SU-DHL-6 (cell line): ENCODE measurements at regions not wholly inside any gene's neighbourhood (a gene's known extent, or its start where the extent isn't known, plus 50 kb on each side); places are given as distances from the start of the nearest gene placed in this dataset.

Experiments
- H2AFZ ChIP-seq: fragments of 200-600 bp; sonication (generic); 2 replicates; pipeline ENCODE4 v1.6.1; 2014; ENCODE audit warnings: low read depth, mild to moderate bottlenecking, moderate library complexity, mixed read lengths, antibody characterized with exemption, low read length; ENCODE audit not compliant: severe bottlenecking
- H3F3A ChIP-seq: fragments of 200-600 bp; shearing (Covaris generic); 2 replicates; pipeline ENCODE4 v1.6.0; 2016; ENCODE audit warnings: antibody characterized with exemption, mild to moderate bottlenecking; ENCODE audit not compliant: insufficient read depth
- H3K27ac ChIP-seq: fragments of 200-600 bp; sonication (generic); 2 replicates; pipeline ENCODE4 v1.5.1; 2016; ENCODE audit warnings: low read depth, mild to moderate bottlenecking, low read length, moderate library complexity, mixed read lengths
- H3K27me3 ChIP-seq: fragments of 200-600 bp; sonication (generic), shearing (Covaris generic); 2 replicates; pipeline ENCODE4 v1.6.0; 2014; ENCODE audit warnings: mild to moderate bottlenecking, low read length
- H3K36me3 ChIP-seq: fragments of 200-600 bp; sonication (generic); 2 replicates; pipeline ENCODE4 v1.6.1; 2014; ENCODE audit warnings: mild to moderate bottlenecking, low read length, mixed read lengths
- H3K4me2 ChIP-seq: fragments of 300-600, 200-600 bp; shearing (Covaris generic), sonication (generic); 2 replicates; pipeline ENCODE4 v1.6.0; 2014; ENCODE audit warnings: low read length, low read depth, mild to moderate bottlenecking; ENCODE audit not compliant: poor library complexity, severe bottlenecking
- H3K4me3 ChIP-seq: fragments of 200-600 bp; sonication (generic); 2 replicates; pipeline ENCODE4 v1.5.1; 2014; ENCODE audit warnings: antibody characterized with exemption, low read length, mild to moderate bottlenecking, mixed read lengths; ENCODE audit not compliant: insufficient read depth, poor library complexity, severe bottlenecking
- H3K79me2 ChIP-seq: fragments of 200-600 bp; sonication (generic); 2 replicates; pipeline ENCODE4 v1.6.1; 2014; ENCODE audit warnings: mild to moderate bottlenecking, low read length, moderate library complexity; ENCODE audit not compliant: insufficient read depth
- H3K9ac ChIP-seq: fragments of 200-600 bp; sonication (generic); 2 replicates; pipeline ENCODE4 v1.7.0; 2014; ENCODE audit warnings: mild to moderate bottlenecking, low read length
- H3K9me2 ChIP-seq: fragments of 200-600 bp; sonication (generic); replicated peaks from 2 replicates; pipeline ENCODE4 v1.6.1; 2014; ENCODE audit warnings: low read length; ENCODE audit not compliant: insufficient read depth
- H3K9me3 ChIP-seq: fragments of 200-600 bp; sonication (generic); 2 replicates; pipeline ENCODE4 v1.6.1; 2014; ENCODE audit warnings: low read length, mixed read lengths; ENCODE audit not compliant: insufficient read depth
- H4K20me1 ChIP-seq: fragments of 200-600 bp; sonication (generic); 2 replicates; pipeline ENCODE4 v1.6.1; 2014; ENCODE audit warnings: low read depth, mild to moderate bottlenecking, antibody characterized with exemption, low read length, moderate library complexity, mixed read lengths
- EZH2phosphoT487 ChIP-seq: fragments of 200-600 bp; sonication (generic), shearing (Covaris generic); conservative IDR thresholded peaks from 2 replicates; pipeline ENCODE4 v1.6.1; 2018; ENCODE audit warnings: mild to moderate bottlenecking, antibody characterized with exemption, low read length, moderate library complexity, mixed read lengths
- TF ChIP-seq, protein P1 (sequence below): fragments of 200-600 bp; sonication (generic); IDR thresholded peaks from one replicate; pipeline ENCODE4 v1.5.1; 2017; ENCODE audit warnings: antibody characterized with exemption, mild to moderate bottlenecking, low read length, moderate library complexity; ENCODE audit not compliant: insufficient read depth, poor library complexity, severe bottlenecking

DNA sequence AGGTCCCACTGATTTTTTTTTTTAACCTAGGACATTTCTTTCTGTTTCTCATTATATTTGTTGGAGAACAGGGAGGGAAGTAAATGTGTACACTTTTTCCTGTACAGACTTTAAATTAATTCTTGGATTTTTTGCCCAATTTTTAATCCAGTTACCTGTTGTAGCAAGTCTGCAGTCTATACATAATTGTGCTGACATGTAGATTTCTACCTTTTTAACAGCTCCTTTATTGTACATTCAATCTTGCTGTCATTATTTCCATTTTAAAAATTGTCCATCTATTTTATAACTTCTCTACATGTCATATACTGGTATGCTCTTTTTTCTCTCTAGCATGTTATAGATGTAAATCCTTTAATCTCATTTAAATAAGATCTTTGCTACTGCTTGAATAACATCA is 1838.7 kb upstream of the CDH9 start:
- Histone ChIP-seq H4K20me1 (no peaks in the 10 kb centered on the region), H3K4me3 (no peak overlapping the region), H3K9ac (no peak overlapping the region), H3K36me3 (no peaks in the 10 kb centered on the region), H3F3A (no peaks in the 10 kb centered on the region), H2AFZ (no peak overlapping the region), H3K9me3 (no peaks in the 10 kb centered on the region), H3K9me2 (no peaks in the 10 kb centered on the region), H3K79me2 (no peaks in the 10 kb centered on the region), H3K4me2 (no peak overlapping the region), H3K27me3 (no peaks in the 10 kb centered on the region), H3K27ac (no peak overlapping the region)
- TF ChIP-seq EZH2phosphoT487, result no peak
- TF ChIP-seq, protein P1, sequence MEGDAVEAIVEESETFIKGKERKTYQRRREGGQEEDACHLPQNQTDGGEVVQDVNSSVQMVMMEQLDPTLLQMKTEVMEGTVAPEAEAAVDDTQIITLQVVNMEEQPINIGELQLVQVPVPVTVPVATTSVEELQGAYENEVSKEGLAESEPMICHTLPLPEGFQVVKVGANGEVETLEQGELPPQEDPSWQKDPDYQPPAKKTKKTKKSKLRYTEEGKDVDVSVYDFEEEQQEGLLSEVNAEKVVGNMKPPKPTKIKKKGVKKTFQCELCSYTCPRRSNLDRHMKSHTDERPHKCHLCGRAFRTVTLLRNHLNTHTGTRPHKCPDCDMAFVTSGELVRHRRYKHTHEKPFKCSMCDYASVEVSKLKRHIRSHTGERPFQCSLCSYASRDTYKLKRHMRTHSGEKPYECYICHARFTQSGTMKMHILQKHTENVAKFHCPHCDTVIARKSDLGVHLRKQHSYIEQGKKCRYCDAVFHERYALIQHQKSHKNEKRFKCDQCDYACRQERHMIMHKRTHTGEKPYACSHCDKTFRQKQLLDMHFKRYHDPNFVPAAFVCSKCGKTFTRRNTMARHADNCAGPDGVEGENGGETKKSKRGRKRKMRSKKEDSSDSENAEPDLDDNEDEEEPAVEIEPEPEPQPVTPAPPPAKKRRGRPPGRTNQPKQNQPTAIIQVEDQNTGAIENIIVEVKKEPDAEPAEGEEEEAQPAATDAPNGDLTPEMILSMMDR, result no peak

DNA sequence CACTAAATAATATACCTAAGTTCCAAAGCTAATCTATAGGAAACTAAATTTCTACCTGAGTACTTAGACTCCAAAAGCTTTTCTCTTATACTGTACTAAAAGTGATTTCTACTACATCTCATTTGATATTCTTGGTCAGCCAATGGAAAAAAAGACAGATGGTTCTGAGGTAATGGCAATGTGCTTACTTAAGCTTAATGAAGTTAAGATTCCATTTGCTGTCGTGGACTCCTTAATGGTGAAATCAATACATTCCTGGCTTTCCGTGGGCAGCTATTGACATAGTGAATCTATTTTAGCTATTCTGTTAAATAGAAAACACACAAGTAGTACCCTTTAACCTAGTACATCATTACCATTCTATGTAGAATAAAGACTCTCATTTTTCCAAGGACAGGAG is 1825.6 kb upstream of the CDH9 start:
- H3F3A ChIP-seq, result no peaks in the 10 kb centered on the region
- H3K9me2 ChIP-seq, result no peaks in the 10 kb centered on the region
- no peak overlapping the region for H3K27ac ChIP-seq
- H3K4me3 ChIP-seq, result no peak overlapping the region
- H3K4me2 ChIP-seq, result no peak overlapping the region
- no peak overlapping the region for H3K9ac ChIP-seq
- no peaks in the 10 kb centered on the region for H3K27me3 ChIP-seq
- H2AFZ ChIP-seq, result peak overlapping the region; percentile 59
- H3K9me3 ChIP-seq, result no peaks in the 10 kb centered on the region
- no peaks in the 10 kb centered on the region for H4K20me1 ChIP-seq
- TF ChIP-seq EZH2phosphoT487, result no peak
- TF ChIP-seq, protein P1, result no peak
- no peaks in the 10 kb centered on the region for H3K36me3 ChIP-seq
- no peaks in the 10 kb centered on the region for H3K79me2 ChIP-seq

DNA sequence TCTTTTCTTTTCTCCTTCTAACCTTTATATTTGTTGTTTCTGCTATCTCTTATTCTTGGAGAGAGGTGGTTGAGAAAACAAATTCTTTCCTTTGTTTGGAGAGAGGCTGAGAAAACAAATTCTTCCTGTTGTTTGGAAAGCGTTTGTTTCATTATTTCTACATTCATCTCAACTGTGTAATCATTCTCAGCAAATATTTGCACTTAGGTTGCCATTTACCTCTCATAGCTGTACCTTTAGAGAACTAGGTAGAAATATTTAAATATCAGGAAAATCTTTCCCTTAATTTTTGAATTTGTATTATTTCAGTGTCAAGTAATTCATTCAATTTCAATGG is 1824.4 kb upstream of the CDH9 start:
- no peak overlapping the region for H3K4me2 ChIP-seq
- no peak overlapping the region for H3K4me3 ChIP-seq

More for the DNA sequence above, 1824.4 kb upstream of the CDH9 start:
- H3K9me3 ChIP-seq, result no peaks in the 10 kb centered on the region
- no peaks in the 10 kb centered on the region for H3F3A ChIP-seq
- no peak overlapping the region for H2AFZ ChIP-seq
- no peaks in the 10 kb centered on the region for H4K20me1 ChIP-seq
- no peaks in the 10 kb centered on the region for H3K79me2 ChIP-seq
- TF ChIP-seq, protein P1, result no peak
- no peak for TF ChIP-seq EZH2phosphoT487
- no peak overlapping the region for H3K27ac ChIP-seq
- no peaks in the 10 kb centered on the region for H3K36me3 ChIP-seq
- no peaks in the 10 kb centered on the region for H3K9me2 ChIP-seq
- H3K27me3 ChIP-seq, result no peaks in the 10 kb centered on the region
- H3K9ac ChIP-seq, result no peak overlapping the region
